Fibroblast of pulmonary artery (primary cell): ENCODE measurements at regions not wholly inside any gene's neighbourhood (a gene's known extent, or its start where the extent isn't known, plus 50 kb on each side); places are given as distances from the start of the nearest gene placed in this dataset.

Source experiments
- DNase-seq: peaks from one replicate; pipeline ENCODE4 v3.0.0-alpha.2; 2010; ENCODE audit warnings: low read depth
- H3K4me3 ChIP-seq: replicated peaks from 2 replicates; pipeline ENCODE4 v1.5.1; 2011; ENCODE audit warnings: low read depth, mild to moderate bottlenecking, control low read depth, low read length, moderate library complexity
- CTCF ChIP-seq: IDR thresholded peaks from 2 replicates; pipeline ENCODE4 v1.5.1; 2011; ENCODE audit warnings: mild to moderate bottlenecking, control low read depth, low read length, inconsistent platforms; ENCODE audit errors: missing control alignments

DNA sequence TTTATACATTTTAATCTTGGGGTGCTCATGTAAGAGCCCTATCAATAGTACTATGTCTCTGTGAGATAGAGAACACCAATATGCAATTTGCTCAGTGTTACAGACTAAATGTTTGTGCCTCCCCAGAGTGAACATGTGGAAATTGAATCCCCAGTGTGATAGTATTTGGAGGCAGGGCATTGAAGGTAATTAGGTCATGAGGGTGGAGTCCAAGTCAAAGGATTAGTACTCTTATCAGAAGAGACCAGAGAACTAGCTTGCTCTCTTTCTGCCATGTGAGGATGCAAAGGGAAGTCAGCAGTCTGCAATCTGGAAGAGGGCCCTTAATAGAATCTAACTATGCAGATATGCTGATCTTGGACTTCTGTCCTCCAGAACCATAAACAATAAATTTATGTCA is 1317.0 kb downstream of the STIM2 start:
- no peak overlapping the region for H3K4me3 ChIP-seq
- DNase-seq: no peak
- TF ChIP-seq CTCF: no peak

DNA sequence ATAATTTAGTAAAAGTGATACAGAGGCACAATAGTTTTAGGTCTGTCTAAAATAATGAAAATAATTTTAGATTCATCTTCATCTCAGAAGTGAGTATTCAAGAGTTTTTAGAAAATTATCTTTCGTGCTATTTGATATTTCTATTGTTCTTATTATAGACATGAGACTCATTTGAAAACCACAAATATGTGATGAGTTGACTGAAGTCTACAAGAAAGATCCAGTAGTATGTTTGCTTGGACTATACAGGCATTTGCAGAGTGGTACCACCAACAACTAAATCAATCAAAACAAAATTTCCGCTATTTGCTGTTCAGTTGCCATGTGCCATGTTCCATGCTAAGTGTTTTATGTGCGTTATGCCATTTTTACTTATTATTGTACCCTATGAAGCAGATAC is 1318.5 kb downstream of the STIM2 start:
- no peak overlapping the region for H3K4me3 ChIP-seq
- no peak for TF ChIP-seq CTCF
- DNase-seq: no peak

- TF ChIP-seq CTCF: no peak
- DNase-seq: no peak
- no peak overlapping the region for H3K4me3 ChIP-seq
These were observed 1348.8 kb downstream of the STIM2 start for GRCh38 chr4:28209371-28209924.

DNA sequence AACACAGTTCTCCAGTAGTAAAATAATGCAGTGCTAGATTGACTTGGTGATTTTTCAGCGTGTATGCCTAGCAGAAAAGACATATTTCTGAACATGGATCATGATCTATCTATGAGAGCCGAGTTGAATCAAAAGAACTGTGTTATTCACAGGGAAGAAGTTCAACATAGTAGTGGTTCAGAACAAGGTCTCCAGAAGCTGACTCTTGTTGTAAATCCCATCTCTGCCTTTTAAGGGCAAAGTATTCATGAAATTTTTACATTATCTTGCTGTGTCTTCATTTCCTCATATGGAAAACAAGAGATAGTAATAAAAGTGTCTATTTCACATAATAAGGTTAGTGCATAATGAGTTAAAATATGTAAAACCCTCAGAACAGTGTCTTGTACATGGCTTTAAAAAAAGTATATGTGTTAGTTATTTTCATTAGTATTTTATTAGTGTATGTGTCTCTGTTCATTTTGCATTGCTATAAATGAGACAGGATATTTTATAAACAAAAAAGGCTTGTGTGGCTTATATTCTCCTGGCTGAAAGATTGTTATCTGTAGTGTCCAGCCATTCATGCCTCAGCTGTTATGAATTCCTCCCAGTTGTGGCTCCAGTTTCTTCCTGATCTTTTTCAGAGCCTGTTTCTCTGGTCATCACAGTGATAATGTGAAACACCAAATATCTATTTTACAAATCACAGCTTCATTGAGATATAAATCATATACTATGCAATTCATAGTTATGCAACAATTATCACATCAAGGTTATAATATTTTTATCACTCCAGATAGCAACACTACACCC is 1351.2 kb downstream of the STIM2 start:
- no peak for DNase-seq
- no peak overlapping the region for H3K4me3 ChIP-seq
- TF ChIP-seq CTCF: no peak

- TF ChIP-seq CTCF: no peak
- DNase-seq: no peak
- no peak overlapping the region for H3K4me3 ChIP-seq
These were observed 1360.9 kb downstream of the STIM2 start for GRCh38 chr4:28221536-28221935.

- TF ChIP-seq CTCF: peak; percentile 49
- peak; percentile 65 for DNase-seq
- H3K4me3 ChIP-seq: no peak overlapping the region
These were observed 1364.4 kb downstream of the STIM2 start for GRCh38 chr4:28225050-28225449.
